ENCODE measurements at regions not wholly inside any gene's neighbourhood (a gene's known extent, or its start where the extent isn't known, plus 50 kb on each side); places are given as distances from the start of the nearest gene placed in this dataset.
"Not testable (repeated sequence)": the region's sequence is repeated elsewhere in the genome, so short reads cannot be mapped to it uniquely, and the experiment has no call there.

GRCh38 chr17:77796176-77796860 is 162.2 kb upstream of the TNRC6C start:
- H3K4me1 Mint-ChIP-seq: peaks cover 2% of the 10 kb centered on the region
- no peak for ATAC-seq (ENCODE audit: low read depth)
- H3K9me3 Mint-ChIP-seq: no peaks in the 10 kb centered on the region
- H3K36me3 Mint-ChIP-seq: no peaks in the 10 kb centered on the region
- peaks cover 9% of the 10 kb centered on the region for H3K27me3 Mint-ChIP-seq
- no peak overlapping the region for H3K4me3 Mint-ChIP-seq
- no peak for DNase-seq
- POLR2A ChIA-PET: no interaction called here
- H3K27ac Mint-ChIP-seq: no peak overlapping the region

- ATAC-seq (ENCODE audit: low read depth) (no peak), DNase-seq (no peak)
- Mint-ChIP-seq H3K27me3 (peaks cover 12% of the 10 kb centered on the region), H3K4me1 (peaks cover 2% of the 10 kb centered on the region), H3K9me3 (no peaks in the 10 kb centered on the region), H3K36me3 (no peaks in the 10 kb centered on the region), H3K4me3 (no peak overlapping the region), H3K27ac (no peak overlapping the region)
- POLR2A ChIA-PET: no interaction called here
These were observed 160.5 kb upstream of the TNRC6C start for GRCh38 chr17:77798031-77798430.

- POLR2A ChIA-PET: no interaction called here
- no peak for ATAC-seq (ENCODE audit: low read depth)
- Mint-ChIP-seq H3K27ac (no peak overlapping the region), H3K27me3 (peaks cover 9% of the 10 kb centered on the region), H3K9me3 (no peaks in the 10 kb centered on the region), H3K36me3 (no peaks in the 10 kb centered on the region), H3K4me1 (peaks cover 2% of the 10 kb centered on the region), H3K4me3 (no peak overlapping the region)
- DNase-seq: no peak
These were observed 160.0 kb upstream of the TNRC6C start for GRCh38 chr17:77798481-77798880.

- no peaks in the 10 kb centered on the region for H3K9me3 Mint-ChIP-seq
- H3K27ac Mint-ChIP-seq: no peak overlapping the region
- H3K36me3 Mint-ChIP-seq: no peaks in the 10 kb centered on the region
- H3K4me1 Mint-ChIP-seq: no peaks in the 10 kb centered on the region
- no peak overlapping the region for H3K4me3 Mint-ChIP-seq
- DNase-seq (no peak), ATAC-seq (ENCODE audit: low read depth) (no peak)
- H3K27me3 Mint-ChIP-seq: peaks cover 13% of the 10 kb centered on the region
- POLR2A ChIA-PET: no interaction called here
These were observed 157.7 kb upstream of the TNRC6C start for GRCh38 chr17:77800816-77801215.

GRCh38 chr17:77801545-77802332 is 156.8 kb upstream of the TNRC6C start:
- H3K27ac Mint-ChIP-seq: no peak overlapping the region
- peaks cover 13% of the 10 kb centered on the region for H3K27me3 Mint-ChIP-seq
- no peak overlapping the region for H3K4me3 Mint-ChIP-seq
- POLR2A ChIA-PET: no interaction called here
- no peak for DNase-seq
- no peaks in the 10 kb centered on the region for H3K36me3 Mint-ChIP-seq
- ATAC-seq (ENCODE audit: low read depth): no peak
- no peaks in the 10 kb centered on the region for H3K9me3 Mint-ChIP-seq
- no peaks in the 10 kb centered on the region for H3K4me1 Mint-ChIP-seq

- Mint-ChIP-seq H3K9me3 (no peaks in the 10 kb centered on the region), H3K36me3 (no peaks in the 10 kb centered on the region), H3K4me1 (no peaks in the 10 kb centered on the region), H3K27me3 (peaks cover 13% of the 10 kb centered on the region), H3K27ac (no peak overlapping the region), H3K4me3 (no peak overlapping the region)
- POLR2A ChIA-PET: no interaction called here
- ATAC-seq (ENCODE audit: low read depth) (no peak), DNase-seq (no peak)
These were observed 156.2 kb upstream of the TNRC6C start for GRCh38 chr17:77802333-77802615.

- POLR2A ChIA-PET: no interaction called here
- no peak overlapping the region for H3K27ac Mint-ChIP-seq
- no peaks in the 10 kb centered on the region for H3K36me3 Mint-ChIP-seq
- H3K4me1 Mint-ChIP-seq: no peaks in the 10 kb centered on the region
- ATAC-seq (ENCODE audit: low read depth): no peak
- peaks cover 13% of the 10 kb centered on the region for H3K27me3 Mint-ChIP-seq
- H3K9me3 Mint-ChIP-seq: no peaks in the 10 kb centered on the region
- no peak for DNase-seq
- no peak overlapping the region for H3K4me3 Mint-ChIP-seq
These were observed 155.7 kb upstream of the TNRC6C start for GRCh38 chr17:77802811-77803220.

GRCh38 chr17:77803726-77804125 is 154.8 kb upstream of the TNRC6C start:
- H3K4me3 Mint-ChIP-seq: no peak overlapping the region
- H3K27ac Mint-ChIP-seq: no peak overlapping the region
- POLR2A ChIA-PET: no interaction called here
- H3K27me3 Mint-ChIP-seq: peaks cover 13% of the 10 kb centered on the region
- DNase-seq: no peak
- H3K9me3 Mint-ChIP-seq: no peaks in the 10 kb centered on the region
- no peaks in the 10 kb centered on the region for H3K36me3 Mint-ChIP-seq
- ATAC-seq (ENCODE audit: low read depth): no peak
- H3K4me1 Mint-ChIP-seq: no peaks in the 10 kb centered on the region

- ATAC-seq (ENCODE audit: low read depth) (no peak), DNase-seq (no peak)
- POLR2A ChIA-PET: interaction anchor here (0.6 kb wide), 1 partner anchor 153 kb away, joined by 3 read pairs; the partner anchor contains the start of gene TNRC6C
- Mint-ChIP-seq H3K27me3 (peaks cover 13% of the 10 kb centered on the region), H3K4me1 (no peaks in the 10 kb centered on the region), H3K36me3 (no peaks in the 10 kb centered on the region), H3K9me3 (no peaks in the 10 kb centered on the region), H3K27ac (no peak overlapping the region), H3K4me3 (no peak overlapping the region)
These were observed 153.6 kb upstream of the TNRC6C start for GRCh38 chr17:77804796-77805426.

- not testable (repeated sequence) for H3K27ac Mint-ChIP-seq
These were observed 152.5 kb upstream of the TNRC6C start for GRCh38 chr17:77805970-77806369.

GRCh38 chr17:77807051-77807745 is 151.3 kb upstream of the TNRC6C start:
- POLR2A ChIA-PET: interaction anchor here (1.1 kb wide), 1 partner anchor 151 kb away, joined by 3 read pairs; the partner anchor contains the start of gene TNRC6C
- peaks cover 12% of the 10 kb centered on the region for H3K27me3 Mint-ChIP-seq
- DNase-seq (no peak), ATAC-seq (ENCODE audit: low read depth) (no peak)
- no peaks in the 10 kb centered on the region for H3K9me3 Mint-ChIP-seq
- H3K4me1 Mint-ChIP-seq: no peaks in the 10 kb centered on the region
- no peaks in the 10 kb centered on the region for H3K36me3 Mint-ChIP-seq
- H3K27ac Mint-ChIP-seq: no peak overlapping the region
- H3K4me3 Mint-ChIP-seq: no peak overlapping the region

More at GRCh38 chr17:77805970-77806369, 152.5 kb upstream of the TNRC6C start:
- peaks cover 13% of the 10 kb centered on the region for H3K27me3 Mint-ChIP-seq
- ATAC-seq (ENCODE audit: low read depth); H3K36me3 Mint-ChIP-seq; H3K9me3 Mint-ChIP-seq; POLR2A ChIA-PET; H3K4me1 Mint-ChIP-seq; DNase-seq; H3K4me3 Mint-ChIP-seq: not testable (repeated sequence)

GRCh38 chr17:77807746-77808441 is 150.6 kb upstream of the TNRC6C start:
- no peaks in the 10 kb centered on the region for H3K9me3 Mint-ChIP-seq
- DNase-seq (no peak), ATAC-seq (ENCODE audit: low read depth) (no peak)
- H3K27me3 Mint-ChIP-seq: peaks cover 8% of the 10 kb centered on the region
- H3K4me3 Mint-ChIP-seq: no peak overlapping the region
- no peaks in the 10 kb centered on the region for H3K36me3 Mint-ChIP-seq
- H3K27ac Mint-ChIP-seq: no peak overlapping the region
- POLR2A ChIA-PET: interaction anchor here (1.1 kb wide), 1 partner anchor 150 kb away, joined by 3 read pairs; the partner anchor contains the start of gene TNRC6C
- no peaks in the 10 kb centered on the region for H3K4me1 Mint-ChIP-seq

Measured in activated naive CD8-positive, alpha-beta T cell treated with anti-CD3 and anti-CD28 coated beads, Interleukin-2, amount 10 ng/mL, durations not matched to agents 7 days and 5 days (primary cell).